ENCODE measurements at regions not wholly inside any gene's neighbourhood (a gene's known extent, or its start where the extent isn't known, plus 50 kb on each side); places are given as distances from the start of the nearest gene placed in this dataset.

GRCh38 chr4:181588733-181589302, 654.4 kb upstream of the TENM3 start:
- DNase-seq, result no peak

GRCh38 chr4:181592221-181592745, 650.9 kb upstream of the TENM3 start:
- no peak for DNase-seq

- DNase-seq, result no peak
Observed at GRCh38 chr4:181593703-181594102, 649.5 kb upstream of the TENM3 start.

GRCh38 chr4:181594188-181594587, 649.0 kb upstream of the TENM3 start:
- no peak for DNase-seq

DNA sequence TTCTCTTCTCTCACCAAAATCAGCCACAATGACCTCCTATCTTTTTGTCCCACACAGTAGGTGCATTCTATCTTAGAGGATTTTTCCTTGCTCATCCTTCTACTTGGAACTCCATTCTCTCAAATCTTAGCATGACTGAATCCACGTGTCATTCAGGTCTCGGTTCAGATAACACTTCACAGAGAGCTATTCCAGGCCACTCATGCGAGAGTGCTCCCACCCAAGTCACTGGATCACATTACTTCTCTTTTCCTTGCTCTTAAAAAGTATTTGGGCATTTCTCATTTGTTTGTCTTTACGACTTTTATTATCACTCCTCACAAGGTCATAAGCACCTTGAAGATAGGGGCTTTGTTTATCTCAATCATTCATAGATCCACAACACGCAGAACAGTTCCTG, 647.5 kb upstream of the TENM3 start:
- no peak for DNase-seq

DNA sequence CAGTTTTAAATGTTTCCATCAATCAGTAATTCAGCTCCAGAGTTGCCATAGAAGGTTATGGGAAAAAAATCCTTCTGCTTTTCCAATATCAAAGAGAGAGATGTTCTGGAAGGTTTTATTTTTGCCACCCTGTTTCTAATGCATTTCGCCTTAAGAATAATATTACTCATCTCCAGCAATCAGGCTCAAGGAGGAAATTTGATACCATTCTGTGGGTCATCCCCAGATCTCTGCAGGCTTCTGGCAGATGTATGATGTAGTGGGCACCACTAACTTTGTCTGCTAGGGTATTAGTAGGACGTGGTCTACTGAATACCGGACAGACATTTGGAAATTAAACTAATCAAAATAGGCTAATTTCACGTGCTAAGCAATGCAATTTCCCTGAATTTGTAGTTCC, 645.4 kb upstream of the TENM3 start:
- no peak for DNase-seq

GRCh38 chr4:181599134-181599533, 644.1 kb upstream of the TENM3 start:
- no peak for DNase-seq

GRCh38 chr4:181601103-181601502, 642.1 kb upstream of the TENM3 start:
- no peak for DNase-seq

DNA sequence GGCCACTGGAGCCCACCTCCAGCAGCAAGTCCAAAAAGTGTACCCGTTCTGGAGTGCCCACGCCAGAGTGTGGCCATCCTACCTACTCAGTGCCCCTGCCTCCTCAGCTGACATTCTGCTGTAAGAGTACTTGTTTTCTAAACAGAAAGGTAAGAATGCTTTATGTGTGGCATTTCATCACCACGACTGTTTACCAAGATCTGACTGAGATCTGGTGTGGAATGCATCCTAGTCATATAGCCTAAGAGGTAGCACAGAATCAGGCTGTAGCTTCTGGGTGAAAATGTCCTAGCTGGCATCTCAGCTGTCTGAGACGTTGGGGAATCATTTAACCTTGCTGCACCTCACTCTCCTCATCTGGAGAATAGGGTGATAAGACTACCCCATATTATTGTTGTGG, 638.7 kb upstream of the TENM3 start:
- DNase-seq, result no peak

- DNase-seq, result no peak
Observed at GRCh38 chr4:181606300-181606699, 636.9 kb upstream of the TENM3 start.

- no peak for DNase-seq
Observed at GRCh38 chr4:181608181-181608580, 635.0 kb upstream of the TENM3 start.

DNA sequence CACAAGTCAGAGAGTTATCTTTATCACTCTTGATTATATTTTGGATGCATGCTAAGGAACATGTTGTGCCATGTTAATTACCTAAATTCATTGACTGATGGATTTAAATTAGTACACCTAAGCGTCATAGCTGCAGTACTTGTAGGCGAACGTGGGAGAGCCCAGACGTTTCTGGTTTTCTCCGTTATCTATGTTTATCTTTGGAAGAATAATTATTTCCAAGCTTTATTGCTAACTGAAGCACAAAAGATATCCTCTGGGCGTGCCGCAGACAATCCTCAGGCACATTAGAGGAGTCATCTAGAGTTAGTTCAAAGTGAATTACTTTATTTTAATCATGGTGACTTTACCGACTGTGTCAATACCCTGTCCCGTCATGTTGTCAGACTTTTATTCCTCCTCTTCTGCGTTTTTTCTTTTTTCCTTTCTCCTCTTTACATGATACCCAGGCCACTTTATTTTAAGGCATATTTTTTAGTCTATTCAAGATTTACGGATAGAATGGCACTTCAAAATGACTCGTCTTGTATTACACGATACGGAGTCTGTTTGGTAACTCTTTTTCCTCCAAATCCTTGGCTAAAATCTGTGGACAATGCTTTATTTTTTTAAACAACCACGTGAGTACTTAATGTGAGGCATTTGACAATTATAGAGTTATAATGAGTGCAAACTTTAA, 632.0 kb upstream of the TENM3 start:
- DNase-seq, result no peak

GRCh38 chr4:181611946-181612600, 631.1 kb upstream of the TENM3 start:
- no peak for DNase-seq

GRCh38 chr4:181613200-181613599, 630.0 kb upstream of the TENM3 start:
- DNase-seq, result no peak

GRCh38 chr4:181618038-181618618, 625.1 kb upstream of the TENM3 start:
- DNase-seq, result no peak

DNA sequence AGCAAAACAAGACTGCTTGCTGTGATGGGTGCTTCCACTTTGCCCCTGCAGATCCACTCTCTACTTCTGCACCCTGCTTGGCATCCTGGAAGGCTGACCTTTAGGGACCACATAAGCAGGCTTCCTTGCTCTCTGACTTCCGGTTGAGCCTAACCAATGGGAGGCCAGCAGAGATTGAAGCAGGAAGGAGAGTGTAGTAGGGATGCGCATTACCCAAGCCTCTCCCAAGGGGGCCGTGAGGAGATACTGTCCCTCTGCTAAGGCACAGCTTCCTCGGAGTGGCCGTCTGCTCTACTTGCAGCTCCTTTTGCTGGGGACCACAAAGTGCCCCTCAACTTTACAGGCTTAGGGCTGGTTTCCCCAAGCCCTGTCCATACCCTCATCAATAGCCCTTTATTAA, 624.3 kb upstream of the TENM3 start:
- no peak for DNase-seq

GRCh38 chr4:181619651-181620050, 623.6 kb upstream of the TENM3 start:
- DNase-seq, result no peak

- no peak for DNase-seq
Observed at GRCh38 chr4:181637186-181638105, 605.8 kb upstream of the TENM3 start.

DNA sequence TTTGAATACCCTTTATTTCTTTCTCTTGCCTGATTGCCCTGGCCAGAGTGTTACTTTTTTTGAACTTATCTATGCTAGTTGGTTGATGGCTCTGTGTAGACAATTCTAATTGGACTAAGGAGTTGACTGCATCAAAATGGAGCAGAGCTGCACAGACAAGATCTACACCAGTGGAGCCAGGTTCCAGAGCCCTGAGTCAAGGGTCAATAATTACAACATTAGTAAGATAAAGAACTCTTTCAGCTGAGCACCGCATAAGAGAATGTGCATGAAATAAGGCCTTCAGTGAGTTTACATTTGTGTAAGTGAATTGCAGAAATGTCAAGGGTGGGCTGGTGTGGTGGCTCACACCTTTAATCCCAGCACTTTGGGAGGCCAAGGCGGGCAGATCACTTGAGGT, 599.7 kb upstream of the TENM3 start:
- DNase-seq, result no peak

DNA sequence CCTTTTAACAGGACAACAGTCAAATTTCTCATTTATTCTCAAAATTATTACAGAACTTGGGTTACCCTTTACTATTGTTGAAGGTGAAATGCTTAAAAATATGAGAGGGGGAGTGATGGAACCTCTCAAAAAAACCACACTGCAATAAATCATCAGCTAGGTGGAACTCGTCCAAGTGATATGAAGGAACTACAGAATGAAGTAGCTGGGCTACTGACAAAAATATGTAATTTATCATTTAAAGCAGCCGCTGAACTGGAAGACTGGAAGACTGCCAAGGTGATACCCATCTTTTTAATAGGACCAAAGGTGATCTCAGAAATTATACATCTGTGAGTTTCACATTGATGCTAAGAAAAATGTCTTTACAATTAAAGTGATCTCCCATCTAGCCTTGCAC, 597.7 kb upstream of the TENM3 start:
- DNase-seq, result no peak

GRCh38 chr4:181646864-181647263, 596.3 kb upstream of the TENM3 start:
- DNase-seq, result no peak

DNA sequence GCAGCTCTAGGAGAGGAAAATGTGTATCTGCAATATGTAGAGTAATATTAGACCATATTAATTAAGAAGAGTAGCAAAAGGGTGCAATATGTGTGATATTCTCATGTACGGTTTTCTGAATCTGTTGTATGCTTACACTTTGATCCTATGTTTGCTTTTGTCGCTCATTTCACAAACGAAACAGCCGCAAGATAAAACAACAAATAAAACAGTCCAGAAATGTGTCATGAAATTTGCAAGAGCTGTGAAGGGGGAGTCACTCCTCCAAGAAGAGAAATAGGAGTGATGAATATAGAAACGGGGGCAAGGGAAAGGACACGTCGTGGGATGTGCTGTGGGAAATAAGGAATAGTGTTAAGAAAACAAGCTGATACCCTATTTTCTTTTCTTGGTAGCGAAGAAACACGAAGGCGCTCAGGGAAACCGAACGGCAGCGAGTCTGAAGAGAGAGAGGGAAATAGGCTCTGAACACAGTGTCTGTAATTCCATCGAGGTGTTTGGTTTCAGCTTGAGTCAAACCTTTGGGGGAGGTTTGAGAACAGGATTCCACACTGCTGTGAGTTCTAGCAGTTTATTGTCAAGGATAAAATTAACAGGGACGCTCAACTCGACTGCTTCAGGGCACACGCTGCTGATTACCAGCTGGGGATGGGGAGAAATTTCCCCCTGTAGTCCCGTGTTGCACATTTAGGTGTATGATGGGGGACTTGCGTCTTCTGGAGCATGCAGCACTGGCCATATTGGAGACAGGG, 595.6 kb upstream of the TENM3 start:
- no peak for DNase-seq

Data from activated effector memory CD4-positive, alpha-beta T cell treated with Interleukin-2 at 50 U/mL for 16 hours (primary cell).